GM12892 (cell line): ENCODE measurements at regions not wholly inside any gene's neighbourhood (a gene's known extent, or its start where the extent isn't known, plus 50 kb on each side); places are given as distances from the start of the nearest gene placed in this dataset.

Source experiments
- POLR2A ChIP-seq: IDR thresholded peaks from 2 replicates; pipeline ENCODE4 v1.6.1; 2011; ENCODE audit warnings: low read depth, low read length, control low read depth
- POLR2AphosphoS5 ChIP-seq: IDR thresholded peaks from 2 replicates; pipeline ENCODE4 v1.6.1; 2011; ENCODE audit warnings: low read depth, low read length, control low read depth
- TAF1 ChIP-seq: IDR thresholded peaks from 2 replicates; pipeline ENCODE4 v1.6.1; 2011; ENCODE audit warnings: low read depth, mild to moderate bottlenecking, control low read depth, low read length, borderline replicate concordance

GRCh38 chr13:53759016-53759415 lies 730.4 kb downstream of the OLFM4 start:
- TF ChIP-seq POLR2A (no peak), POLR2AphosphoS5 (no peak), TAF1 (no peak)
